Choroid plexus epithelial cell (primary cell): ENCODE measurements at regions not wholly inside any gene's neighbourhood (a gene's known extent, or its start where the extent isn't known, plus 50 kb on each side); places are given as distances from the start of the nearest gene placed in this dataset.
A peak's percentile ranks its signal among the peaks of the same experiment; 100 is the strongest.
"Not testable (repeated sequence)": the region's sequence is repeated elsewhere in the genome, so short reads cannot be mapped to it uniquely, and the experiment has no call there.

Experiments used
- DNase-seq: peaks from one replicate; pipeline ENCODE4 v3.0.0-alpha.2; 2010; ENCODE audit warnings: low read depth
- H3K4me3 ChIP-seq: 2 replicates; pipeline ENCODE4 v1.5.1; 2011; ENCODE audit warnings: low read depth, mild to moderate bottlenecking, control low read depth, low read length, moderate library complexity
- TF ChIP-seq, protein P1 (sequence below): conservative IDR thresholded peaks from 2 replicates; pipeline ENCODE4 v1.5.1; 2011; ENCODE audit warnings: low read depth, mild to moderate bottlenecking, control low read depth, inconsistent platforms, low read length, moderate library complexity

DNA sequence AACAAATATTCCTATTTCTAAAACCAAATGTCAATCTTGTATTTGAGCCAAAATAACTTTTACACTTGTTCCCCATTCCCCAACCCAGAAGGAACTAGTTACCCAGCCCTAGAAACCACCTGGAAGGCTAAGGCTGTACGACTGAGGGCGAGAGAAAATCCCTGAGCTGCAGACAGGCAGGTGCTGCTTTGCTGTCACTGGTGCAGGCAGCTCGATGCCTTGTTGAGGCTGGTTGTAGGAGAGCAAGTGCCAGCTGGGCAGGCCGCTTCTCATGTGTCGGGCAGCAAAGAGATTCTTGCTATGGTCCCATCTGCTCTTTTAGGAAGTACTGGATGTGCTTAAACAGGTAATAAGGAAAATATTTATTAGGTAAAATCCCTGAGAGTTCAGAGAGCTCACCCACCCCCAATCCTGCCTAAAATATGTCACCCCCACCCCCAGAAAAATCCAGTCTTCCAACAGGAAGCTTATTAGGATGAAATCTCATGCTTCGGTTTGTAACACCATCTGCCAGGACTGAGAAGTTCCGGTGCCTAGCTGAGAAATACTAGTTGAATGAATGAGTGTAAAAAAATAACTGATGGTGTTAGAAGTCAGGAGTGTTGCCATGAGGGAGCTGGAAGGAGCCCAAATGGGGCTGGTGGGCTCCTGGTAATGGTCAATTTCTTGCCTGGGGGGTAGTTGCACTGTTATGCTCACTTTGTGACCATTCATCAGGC lies 91.1 kb upstream of the DMRT1 start:
- H3K4me3 ChIP-seq, result no peak overlapping the region
- TF ChIP-seq, protein P1, sequence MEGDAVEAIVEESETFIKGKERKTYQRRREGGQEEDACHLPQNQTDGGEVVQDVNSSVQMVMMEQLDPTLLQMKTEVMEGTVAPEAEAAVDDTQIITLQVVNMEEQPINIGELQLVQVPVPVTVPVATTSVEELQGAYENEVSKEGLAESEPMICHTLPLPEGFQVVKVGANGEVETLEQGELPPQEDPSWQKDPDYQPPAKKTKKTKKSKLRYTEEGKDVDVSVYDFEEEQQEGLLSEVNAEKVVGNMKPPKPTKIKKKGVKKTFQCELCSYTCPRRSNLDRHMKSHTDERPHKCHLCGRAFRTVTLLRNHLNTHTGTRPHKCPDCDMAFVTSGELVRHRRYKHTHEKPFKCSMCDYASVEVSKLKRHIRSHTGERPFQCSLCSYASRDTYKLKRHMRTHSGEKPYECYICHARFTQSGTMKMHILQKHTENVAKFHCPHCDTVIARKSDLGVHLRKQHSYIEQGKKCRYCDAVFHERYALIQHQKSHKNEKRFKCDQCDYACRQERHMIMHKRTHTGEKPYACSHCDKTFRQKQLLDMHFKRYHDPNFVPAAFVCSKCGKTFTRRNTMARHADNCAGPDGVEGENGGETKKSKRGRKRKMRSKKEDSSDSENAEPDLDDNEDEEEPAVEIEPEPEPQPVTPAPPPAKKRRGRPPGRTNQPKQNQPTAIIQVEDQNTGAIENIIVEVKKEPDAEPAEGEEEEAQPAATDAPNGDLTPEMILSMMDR, result no peak
- DNase-seq, result no peak

DNA sequence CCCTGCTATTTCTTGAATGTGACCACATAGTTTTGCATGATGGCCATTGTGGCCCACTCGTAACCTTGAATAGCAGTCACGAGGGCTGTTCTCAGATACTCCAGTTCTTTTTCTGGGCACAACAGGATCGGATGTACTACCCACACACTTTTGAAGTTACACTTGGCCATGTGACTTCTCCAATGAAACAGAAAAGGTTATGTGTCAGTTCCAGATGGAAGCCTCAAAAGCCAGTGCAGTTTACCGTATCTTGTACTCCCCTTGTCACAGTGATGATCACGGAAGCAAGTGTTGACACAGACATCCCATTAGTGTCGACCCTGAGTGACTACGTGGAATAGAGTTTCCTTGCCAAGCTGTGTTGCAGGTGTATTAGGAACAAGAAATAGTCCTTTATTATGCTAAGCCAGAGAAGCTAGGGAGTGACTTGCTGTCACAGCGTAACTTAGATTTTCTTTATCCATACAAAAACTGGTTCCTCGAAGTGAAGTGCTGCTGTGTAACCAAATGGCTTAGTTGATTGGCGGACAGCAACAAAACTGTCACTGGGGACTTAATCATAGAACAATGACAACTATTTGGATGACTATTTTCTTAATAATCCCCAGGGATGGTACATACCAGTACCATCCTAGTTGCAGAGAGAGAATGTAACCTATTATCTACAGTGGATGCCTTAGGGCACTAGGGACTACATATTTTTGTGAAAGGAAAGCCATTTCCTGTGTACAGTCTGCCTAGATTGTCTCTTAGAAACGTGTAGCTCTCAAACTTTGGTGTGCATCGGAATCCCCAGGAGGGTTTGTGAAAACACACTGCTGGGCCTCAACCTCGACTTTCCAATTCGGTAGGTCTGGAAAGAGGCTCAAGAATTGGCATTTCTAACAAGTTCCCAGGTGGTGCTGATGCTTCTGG lies 90.1 kb upstream of the DMRT1 start:
- no peak overlapping the region for H3K4me3 ChIP-seq
- peak; percentile 73 for DNase-seq
- TF ChIP-seq, protein P1, result no peak

DNA sequence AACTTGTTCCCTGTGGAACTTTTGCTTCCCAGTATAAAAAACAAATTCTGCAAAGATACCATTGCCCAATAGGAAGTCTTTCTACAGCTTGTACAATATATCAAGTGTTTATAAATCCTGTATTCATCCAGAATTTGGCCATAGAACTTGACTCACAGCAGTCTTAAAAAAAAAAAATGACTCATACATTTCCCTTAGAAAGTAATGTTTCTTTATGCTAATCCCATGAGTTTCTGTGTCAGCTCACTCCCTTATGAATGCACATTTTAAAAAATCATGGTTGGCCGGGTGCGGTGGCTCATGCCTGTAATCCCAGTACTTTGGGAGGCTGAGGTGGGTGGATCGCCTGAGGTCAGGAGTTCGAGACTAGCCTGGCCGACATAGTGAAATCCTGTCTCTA lies 89.3 kb upstream of the DMRT1 start:
- H3K4me3 ChIP-seq, result no peak overlapping the region
- peak; percentile 92 for DNase-seq
- TF ChIP-seq, protein P1, result no peak

DNA sequence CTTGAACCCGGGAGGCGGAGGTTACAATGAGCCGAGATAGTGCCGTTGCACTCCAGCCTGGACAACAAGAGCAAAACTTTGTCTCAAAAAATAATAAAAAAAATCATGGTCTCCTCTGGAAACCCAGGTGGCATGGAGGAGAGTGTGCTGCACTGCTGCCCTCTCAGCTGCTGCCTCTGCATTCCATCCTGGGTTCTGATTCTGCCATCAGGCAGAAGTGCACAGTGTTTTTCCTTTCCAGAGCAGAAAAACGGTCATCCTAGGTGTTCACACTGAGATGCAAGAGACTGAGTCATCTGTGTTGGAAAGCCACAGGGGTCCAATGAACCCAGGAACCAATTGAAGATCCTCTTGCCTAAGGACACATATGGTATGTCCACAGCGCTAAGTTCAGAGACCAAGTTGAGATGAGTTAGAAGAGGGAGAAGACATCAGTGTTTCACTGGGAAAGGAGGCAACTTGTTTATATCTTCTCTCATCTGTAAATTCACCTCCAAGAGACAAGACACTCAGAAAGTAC lies 88.8 kb upstream of the DMRT1 start:
- TF ChIP-seq, protein P1, result no peak
- H3K4me3 ChIP-seq, result no peak overlapping the region
- peak; percentile 88 for DNase-seq

DNA sequence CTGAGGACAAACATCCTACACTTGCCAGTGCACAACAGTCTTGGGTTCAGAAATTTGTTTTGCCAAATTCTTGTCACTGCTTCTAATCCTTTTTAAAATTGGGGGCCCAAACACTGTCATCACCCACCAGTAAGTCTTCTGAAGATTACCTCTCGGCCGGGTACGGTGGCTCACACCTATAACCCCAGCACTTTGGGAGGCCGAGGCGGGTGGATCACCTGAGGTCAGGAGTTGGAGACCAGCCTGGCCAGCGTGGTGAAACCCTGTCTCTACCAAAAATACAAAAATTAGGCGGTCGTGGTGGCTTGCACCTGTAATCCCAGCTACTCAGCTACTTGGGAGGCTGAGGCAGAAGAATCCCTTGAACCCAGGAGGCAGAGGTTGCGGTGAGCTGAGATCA lies 87.8 kb upstream of the DMRT1 start:
- H3K4me3 ChIP-seq, DNase-seq: not testable (repeated sequence)

DNA sequence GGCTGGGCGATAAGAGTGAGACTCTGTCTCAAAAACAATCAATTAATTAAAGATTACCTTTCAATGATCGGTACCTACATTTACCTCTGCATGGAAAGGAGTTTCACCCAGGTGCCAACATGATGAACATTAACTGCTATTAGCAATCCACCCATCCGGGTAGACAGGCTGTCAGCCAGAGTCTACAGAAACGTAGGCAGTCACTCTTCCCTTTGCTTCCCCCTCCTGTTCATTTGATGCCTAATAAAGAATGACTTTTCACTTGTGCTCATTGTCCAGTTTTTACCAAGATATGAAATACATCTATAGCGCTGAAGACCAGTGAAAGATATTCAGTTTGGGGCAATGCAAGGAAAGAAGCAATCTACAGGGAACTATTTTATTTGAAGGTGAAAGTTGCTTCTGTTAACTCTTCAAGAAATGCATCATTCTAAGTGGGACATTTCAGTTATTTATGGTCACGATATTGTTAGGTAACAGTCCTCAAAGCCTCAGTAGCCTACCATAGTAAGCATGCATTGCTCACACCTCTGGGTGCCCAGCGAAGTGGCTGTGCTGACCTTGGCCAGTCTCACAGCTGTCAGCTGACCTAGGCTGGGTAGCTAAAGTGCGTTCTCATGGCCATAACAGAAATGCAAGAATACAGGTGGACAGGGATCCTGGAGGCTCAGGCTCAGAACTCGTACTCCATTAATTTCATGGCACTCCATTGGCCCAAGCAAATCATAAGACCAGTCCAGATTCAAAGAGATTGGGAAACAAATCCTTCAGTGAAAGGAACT lies 87.2 kb upstream of the DMRT1 start:
- H3K4me3 ChIP-seq, result no peak overlapping the region
- peak; percentile 24 for DNase-seq
- TF ChIP-seq, protein P1, result peak; percentile 16
